Caco-2 (cell line): ENCODE measurements at regions not wholly inside any gene's neighbourhood (a gene's known extent, or its start where the extent isn't known, plus 50 kb on each side); places are given as distances from the start of the nearest gene placed in this dataset.

Experiments used
- BruUV-seq: library from RNA; stranded (reverse); fragments of 400-500 nt; replicated peaks from 2 replicates; lab custom pipeline; 2021; lab: Mats Ljungman, UMichigan
- CTCF ChIA-PET: fragments of 300-600 bp; sonication (Branson Sonifier 250); formaldehyde crosslinking; loops from one replicate; lab custom pipeline; 2022; ENCODE audit warnings: antibody characterized with exemption; lab: Charles Lee
- POLR2A ChIA-PET: fragments of 300-600 bp; sonication (Branson Sonifier 250); formaldehyde crosslinking; loops from one replicate; lab custom pipeline; 2022; ENCODE audit warnings: antibody characterized with exemption; lab: Charles Lee
- DNase-seq, 2 experiments: peaks; one replicate each; pipeline versions ENCODE4 v3.0.0 to v3.0.0-alpha.2; 2020 to 2022
- H3K27me3 ChIP-seq: replicated peaks from 2 replicates; pipeline ENCODE4 v1.6.0; 2011; ENCODE audit warnings: low read length; ENCODE audit not compliant: control insufficient read depth, insufficient read depth
- H3K36me3 ChIP-seq: 2 replicates; pipeline ENCODE4 v1.5.1; 2011; ENCODE audit warnings: low read length; ENCODE audit not compliant: control insufficient read depth, insufficient read depth
- H3K4me1 ChIP-seq: fragments of 250-450 bp; sonication (Bioruptor Pico); 2 replicates; pipeline ENCODE4 v1.5.1; 2020; ENCODE audit warnings: mild to moderate bottlenecking
- H3K4me3 ChIP-seq: 2 replicates; pipeline ENCODE4 v1.5.1; 2011; ENCODE audit warnings: low read depth, mild to moderate bottlenecking, control low read depth, low read length
- H3K9me3 ChIP-seq: fragments of 250-450 bp; sonication (Bioruptor Pico); 2 replicates; pipeline ENCODE4 v1.5.1; 2020; ENCODE audit warnings: mild to moderate bottlenecking, moderate library complexity
- H3K27ac Mint-ChIP-seq: one replicate; pipeline ENCODE4 v1.8.0; 2022; ENCODE audit warnings: mixed read lengths; ENCODE audit not compliant: unreplicated experiment
- H3K27me3 Mint-ChIP-seq: one replicate; pipeline ENCODE4 v1.8.0; 2022; ENCODE audit warnings: mixed read lengths; ENCODE audit not compliant: insufficient read depth, unreplicated experiment
- H3K36me3 Mint-ChIP-seq: one replicate; pipeline ENCODE4 v1.8.0; 2022; ENCODE audit warnings: mild to moderate bottlenecking, mixed read lengths; ENCODE audit not compliant: insufficient read depth, unreplicated experiment
- H3K4me1 Mint-ChIP-seq: one replicate; pipeline ENCODE4 v1.8.0; 2022; ENCODE audit warnings: low read depth, mixed read lengths; ENCODE audit not compliant: unreplicated experiment
- H3K4me3 Mint-ChIP-seq: one replicate; pipeline ENCODE4 v1.8.0; 2022; ENCODE audit warnings: mild to moderate bottlenecking, moderate library complexity, mixed read lengths; ENCODE audit not compliant: unreplicated experiment
- H3K9me3 Mint-ChIP-seq: one replicate; pipeline ENCODE4 v1.8.0; 2022; ENCODE audit warnings: mixed read lengths; ENCODE audit not compliant: unreplicated experiment
- intact Hi-C: fragments of 100-400 bp; cut with micrococcal nuclease; formaldehyde crosslinking; loops from one replicate; pipeline ENCODE4 v1.10.0; 2022; ENCODE audit not compliant: unreplicated experiment
- TF ChIP-seq, protein P1 (sequence below), 2 experiments: fragments of 200-600 bp in 1 of 2; IDR thresholded peaks; 1 replicate in 1 of 2; 2 replicates in 1 of 2; pipeline versions ENCODE4 v1.5.1 to v1.8.0; 2011 to 2022; ENCODE audit warnings: antibody characterized with exemption in 1 of 2, control low read depth in 1 of 2, inconsistent platforms in 1 of 2, low read depth in 1 of 2, low read length in 1 of 2, mild to moderate bottlenecking in 1 of 2, moderate library complexity in 1 of 2; ENCODE audit not compliant: insufficient read depth in 1 of 2, severe bottlenecking in 1 of 2, unreplicated experiment in 1 of 2

- no peaks in the 10 kb centered on the region for H3K36me3 Mint-ChIP-seq
- Histone ChIP-seq H3K4me1 (no peaks in the 10 kb centered on the region), H3K4me3 (no peak overlapping the region), H3K36me3 (no peaks in the 10 kb centered on the region), H3K27me3 (no peaks in the 10 kb centered on the region), H3K9me3 (no peaks in the 10 kb centered on the region)
- H3K9me3 Mint-ChIP-seq, result no peaks in the 10 kb centered on the region
- H3K27me3 Mint-ChIP-seq, result peaks cover 20% of the 10 kb centered on the region
- CTCF ChIA-PET, result interaction anchor here (0.6 kb wide), 1 partner anchor 132 kb away, joined by 3 read pairs; no protein-coding TSS in a partner anchor
- no TSS peak for BruUV-seq
- DNase-seq, result no peak
- POLR2A ChIA-PET, result no interaction called here
- intact Hi-C loops, result no loop called here
- H3K27ac Mint-ChIP-seq, result no peak overlapping the region
- no peak overlapping the region for H3K4me3 Mint-ChIP-seq
- TF ChIP-seq, protein P1, sequence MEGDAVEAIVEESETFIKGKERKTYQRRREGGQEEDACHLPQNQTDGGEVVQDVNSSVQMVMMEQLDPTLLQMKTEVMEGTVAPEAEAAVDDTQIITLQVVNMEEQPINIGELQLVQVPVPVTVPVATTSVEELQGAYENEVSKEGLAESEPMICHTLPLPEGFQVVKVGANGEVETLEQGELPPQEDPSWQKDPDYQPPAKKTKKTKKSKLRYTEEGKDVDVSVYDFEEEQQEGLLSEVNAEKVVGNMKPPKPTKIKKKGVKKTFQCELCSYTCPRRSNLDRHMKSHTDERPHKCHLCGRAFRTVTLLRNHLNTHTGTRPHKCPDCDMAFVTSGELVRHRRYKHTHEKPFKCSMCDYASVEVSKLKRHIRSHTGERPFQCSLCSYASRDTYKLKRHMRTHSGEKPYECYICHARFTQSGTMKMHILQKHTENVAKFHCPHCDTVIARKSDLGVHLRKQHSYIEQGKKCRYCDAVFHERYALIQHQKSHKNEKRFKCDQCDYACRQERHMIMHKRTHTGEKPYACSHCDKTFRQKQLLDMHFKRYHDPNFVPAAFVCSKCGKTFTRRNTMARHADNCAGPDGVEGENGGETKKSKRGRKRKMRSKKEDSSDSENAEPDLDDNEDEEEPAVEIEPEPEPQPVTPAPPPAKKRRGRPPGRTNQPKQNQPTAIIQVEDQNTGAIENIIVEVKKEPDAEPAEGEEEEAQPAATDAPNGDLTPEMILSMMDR (IDR thresholded peaks at IDR 0.05; ENCODE audit: insufficient read depth in 1 of 2, low read depth in 1 of 2, low read length in 1 of 2, severe bottlenecking in 1 of 2, unreplicated experiment in 1 of 2), result no peak
- no peaks in the 10 kb centered on the region for H3K4me1 Mint-ChIP-seq
These were observed 265.2 kb downstream of the DMAC1 start for GRCh38 chr9:7534211-7534935.

DNA sequence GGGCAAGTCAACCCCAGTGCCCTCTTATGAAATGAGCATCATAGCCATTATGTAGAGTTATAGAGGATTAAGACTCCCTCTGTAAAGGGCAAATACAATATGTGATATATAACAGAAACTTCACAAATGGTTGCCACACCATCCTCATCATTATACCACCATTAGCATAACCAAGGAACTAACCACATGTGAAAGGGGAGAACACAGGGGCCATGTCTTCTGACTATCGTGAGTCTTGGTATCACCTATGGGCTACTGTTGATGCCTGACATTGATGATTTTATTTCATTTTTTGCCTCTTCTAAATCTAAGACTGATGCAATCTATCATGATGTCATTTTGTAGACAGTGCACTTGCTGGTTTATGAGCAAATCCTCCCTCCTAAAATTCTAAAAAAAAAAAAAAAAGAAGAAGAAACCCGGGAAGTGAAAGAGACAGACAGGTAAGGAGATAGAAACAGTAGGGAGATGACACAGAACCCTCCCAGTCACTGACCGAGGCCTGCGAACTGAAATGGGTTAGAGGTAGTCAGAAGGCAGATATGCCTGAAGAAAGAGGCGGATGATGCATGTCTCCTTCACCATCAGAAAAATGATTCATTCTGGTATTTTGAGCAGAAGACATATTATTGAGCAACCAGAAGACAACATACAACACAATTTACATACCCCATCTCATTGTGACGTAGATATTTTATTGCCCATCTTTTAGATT is 266.0 kb downstream of the DMAC1 start:
- Mint-ChIP-seq H3K9me3 (no peaks in the 10 kb centered on the region), H3K4me3 (no peak overlapping the region), H3K27ac (no peak overlapping the region), H3K4me1 (no peaks in the 10 kb centered on the region), H3K36me3 (no peaks in the 10 kb centered on the region), H3K27me3 (peaks cover 19% of the 10 kb centered on the region)
- H3K9me3 ChIP-seq, result no peaks in the 10 kb centered on the region
- no peak overlapping the region for H3K4me3 ChIP-seq
- TF ChIP-seq, protein P1 (IDR thresholded peaks at IDR 0.05; ENCODE audit: insufficient read depth in 1 of 2, low read depth in 1 of 2, low read length in 1 of 2, severe bottlenecking in 1 of 2, unreplicated experiment in 1 of 2), result no peak
- no peak for DNase-seq
- intact Hi-C loops, result no loop called here
- H3K36me3 ChIP-seq, result no peaks in the 10 kb centered on the region
- BruUV-seq, result no TSS peak
- H3K27me3 ChIP-seq, result no peaks in the 10 kb centered on the region
- CTCF ChIA-PET, result no interaction called here
- no peaks in the 10 kb centered on the region for H3K4me1 ChIP-seq
- POLR2A ChIA-PET, result no interaction called here

DNA sequence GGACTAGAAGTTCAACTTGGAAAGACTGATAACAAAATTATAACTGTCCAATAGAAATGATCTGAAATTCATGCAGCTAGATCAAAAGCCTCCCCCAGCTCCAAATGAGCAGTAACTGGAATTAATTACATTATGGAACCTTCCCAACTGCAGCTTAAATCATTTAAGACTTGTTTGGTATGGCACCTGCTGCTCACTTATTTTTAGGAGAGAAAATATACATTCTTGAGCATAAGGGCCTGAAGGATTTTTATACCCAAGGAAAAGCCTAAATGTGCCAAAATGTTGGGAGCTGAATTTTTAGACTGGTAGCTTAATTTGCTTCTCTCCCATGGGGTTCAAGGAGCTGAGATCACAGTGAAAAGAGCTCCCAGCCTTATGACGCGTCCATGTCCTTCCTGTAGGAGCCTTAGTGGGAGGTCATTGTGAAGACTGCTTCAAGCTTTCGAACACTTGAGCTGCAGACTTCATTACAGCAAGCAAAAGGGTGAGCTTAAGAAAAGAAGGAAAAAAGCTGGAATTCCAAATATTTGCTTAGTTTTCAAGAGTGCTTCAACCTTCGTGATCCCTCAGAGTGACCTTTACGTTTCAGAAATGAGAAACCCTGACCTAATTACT is 276.0 kb downstream of the DMAC1 start:
- H3K4me3 Mint-ChIP-seq, result no peak overlapping the region
- Histone ChIP-seq H3K9me3 (no peaks in the 10 kb centered on the region), H3K27me3 (no peaks in the 10 kb centered on the region), H3K4me1 (no peaks in the 10 kb centered on the region), H3K4me3 (no peak overlapping the region), H3K36me3 (no peaks in the 10 kb centered on the region)
- no peaks in the 10 kb centered on the region for H3K9me3 Mint-ChIP-seq
- no peak for DNase-seq
- H3K27me3 Mint-ChIP-seq, result no peaks in the 10 kb centered on the region
- POLR2A ChIA-PET, result no interaction called here
- intact Hi-C loops, result no loop called here
- H3K4me1 Mint-ChIP-seq, result no peaks in the 10 kb centered on the region
- CTCF ChIA-PET, result no interaction called here
- TF ChIP-seq, protein P1 (IDR thresholded peaks at IDR 0.05; ENCODE audit: insufficient read depth in 1 of 2, low read depth in 1 of 2, low read length in 1 of 2, severe bottlenecking in 1 of 2, unreplicated experiment in 1 of 2), result no peak
- H3K36me3 Mint-ChIP-seq, result no peaks in the 10 kb centered on the region
- no peak overlapping the region for H3K27ac Mint-ChIP-seq
- no TSS peak for BruUV-seq
